H1 (cell line): ENCODE measurements at regions not wholly inside any gene's neighbourhood (a gene's known extent, or its start where the extent isn't known, plus 50 kb on each side); places are given as distances from the start of the nearest gene placed in this dataset.

Experiments used
- CTCF ChIA-PET: fragments of 300-600 bp; sonication (Branson Sonifier 250); formaldehyde crosslinking; loops from one replicate; lab custom pipeline; 2021; ENCODE audit not compliant: partially characterized antibody; lab: Charles Lee
- POLR2A ChIA-PET: fragments of 300-600 bp; sonication (Branson Sonifier 250); formaldehyde crosslinking; loops from one replicate; lab custom pipeline; 2021; ENCODE audit warnings: inconsistent platforms; ENCODE audit not compliant: partially characterized antibody; lab: Charles Lee
- DNase-seq, 2 experiments: peaks; one replicate each; pipeline versions ENCODE4 v3.0.0 to v3.0.0-alpha.2; 2010 to 2022; ENCODE audit warnings: low spot score in 2 of 2, low read depth in 1 of 2, mixed read lengths in 1 of 2
- FAIRE-seq: peaks from 2 replicates; lab custom pipeline; 2011; peaks lifted over from hg19 to GRCh38; lab: Jason Lieb, UNC
- H2AFZ ChIP-seq: 2 replicates; pipeline ENCODE4 v1.8.1; 2012; ENCODE audit warnings: low read length, inconsistent platforms
- H2AK5ac ChIP-seq: 2 replicates; pipeline ENCODE4 v1.6.1; 2013; ENCODE audit warnings: low read depth, low read length
- H2BK120ac ChIP-seq: replicated peaks from 2 replicates; pipeline ENCODE3; 2013; ENCODE audit warnings: low read depth, low read length, inconsistent platforms
- H2BK12ac ChIP-seq: 2 replicates; pipeline ENCODE4 v1.6.1; 2013; ENCODE audit warnings: low read depth, low read length
- H2BK15ac ChIP-seq: 2 replicates; pipeline ENCODE4 v1.6.1; 2013; ENCODE audit warnings: low read length
- H2BK20ac ChIP-seq: 2 replicates; pipeline ENCODE4 v1.6.1; 2013; ENCODE audit warnings: low read length
- H2BK5ac ChIP-seq: 2 replicates; pipeline ENCODE4 v1.6.1; 2013; ENCODE audit warnings: low read depth, low read length
- H3K14ac ChIP-seq: 2 replicates; pipeline ENCODE4 v1.6.1; 2013; ENCODE audit warnings: inconsistent platforms; ENCODE audit not compliant: insufficient read length
- H3K18ac ChIP-seq: 2 replicates; pipeline ENCODE4 v1.6.1; 2013; ENCODE audit warnings: low read length; ENCODE audit errors: extremely low read depth
- H3K23ac ChIP-seq: 2 replicates; pipeline ENCODE4 v1.6.1; 2013; ENCODE audit warnings: inconsistent platforms; ENCODE audit not compliant: insufficient read length
- H3K23me2 ChIP-seq: 2 replicates; pipeline ENCODE4 v1.6.1; 2013; ENCODE audit warnings: low read depth, low read length
- H3K27ac ChIP-seq: 2 replicates; pipeline ENCODE4 v1.6.1; 2011; ENCODE audit warnings: low read depth, low read length, inconsistent platforms
- H3K27me3 ChIP-seq, 4 experiments: replicated peaks in 1 of 4; 1 replicate in 1 of 4; 2 replicates in 3 of 4; pipeline versions ENCODE4 v1.6.1 to v1.8.1; 2011 to 2013; ENCODE audit warnings: low read length in 3 of 4, mild to moderate bottlenecking in 3 of 4, inconsistent platforms in 2 of 4, mixed read lengths in 2 of 4, moderate library complexity in 1 of 4; ENCODE audit not compliant: control insufficient read depth in 3 of 4, insufficient read depth in 3 of 4; ENCODE audit errors: extremely low read depth in 1 of 4
- H3K36me3 ChIP-seq, 4 experiments: 2 replicates each; pipeline versions ENCODE4 v1.6.1 to v1.8.1; 2011 to 2013; ENCODE audit warnings: mild to moderate bottlenecking in 4 of 4, low read length in 3 of 4, moderate library complexity in 2 of 4, control low read depth in 1 of 4, inconsistent platforms in 1 of 4; ENCODE audit not compliant: insufficient read depth in 4 of 4, control insufficient read depth in 2 of 4
- H3K4ac ChIP-seq: replicated peaks from 2 replicates; pipeline ENCODE3; 2013; ENCODE audit warnings: low read length, low read depth, mixed read lengths, inconsistent platforms; ENCODE audit not compliant: insufficient read length
- H3K4me1 ChIP-seq, 4 experiments: replicated peaks in 1 of 4; 1 replicate in 1 of 4; 2 replicates in 3 of 4; pipeline versions ENCODE4 v1.6.1 to v1.8.1; 2011 to 2013; ENCODE audit warnings: low read length in 3 of 4, inconsistent platforms in 2 of 4, mixed read lengths in 1 of 4; ENCODE audit not compliant: insufficient read depth in 4 of 4, control insufficient read depth in 3 of 4
- H3K4me2 ChIP-seq, 2 experiments: 2 replicates each; pipeline versions ENCODE4 v1.6.1 to v1.8.1; 2011 to 2013; ENCODE audit warnings: low read depth in 2 of 2, low read length in 2 of 2, control low read depth in 1 of 2, inconsistent platforms in 1 of 2, mild to moderate bottlenecking in 1 of 2; ENCODE audit not compliant: insufficient read depth in 1 of 2
- H3K4me3 ChIP-seq, 4 experiments: fragments of 200-600, 300-600 bp in 1 of 4; sonication (generic), shearing (Covaris generic), sonication (Bioruptor Twin) in 1 of 4; 2 replicates each; pipeline versions ENCODE4 v1.5.1 to v1.8.1; 2011 to 2016; ENCODE audit warnings: low read length in 4 of 4, low read depth in 3 of 4, control low read depth in 2 of 4, inconsistent platforms in 2 of 4, mild to moderate bottlenecking in 2 of 4, mixed read lengths in 1 of 4, moderate library complexity in 1 of 4; ENCODE audit not compliant: insufficient read depth in 2 of 4; ENCODE audit errors: extremely low read depth in 1 of 4
- H3K56ac ChIP-seq: replicated peaks from 2 replicates; pipeline ENCODE3; 2013; ENCODE audit warnings: low read depth, mild to moderate bottlenecking, mixed read lengths, low read length, inconsistent platforms; ENCODE audit not compliant: insufficient read length
- H3K79me1 ChIP-seq: 2 replicates; pipeline ENCODE4 v1.6.1; 2013; ENCODE audit warnings: low read depth, low read length, control low read depth
- H3K79me2 ChIP-seq, 2 experiments: 2 replicates each; pipeline versions ENCODE4 v1.6.1 to v1.8.1; 2012 to 2013; ENCODE audit warnings: low read length in 2 of 2, mild to moderate bottlenecking in 2 of 2, inconsistent platforms in 1 of 2; ENCODE audit not compliant: insufficient read depth in 2 of 2, control insufficient read depth in 1 of 2
- H3K9ac ChIP-seq, 4 experiments: replicated peaks in 1 of 4; 1 replicate in 1 of 4; 2 replicates in 3 of 4; pipeline versions ENCODE4 v1.6.1 to v1.8.1; 2011 to 2013; ENCODE audit warnings: low read depth in 3 of 4, low read length in 3 of 4, control low read depth in 2 of 4, mild to moderate bottlenecking in 2 of 4, moderate library complexity in 2 of 4, inconsistent platforms in 1 of 4; ENCODE audit errors: extremely low read depth in 1 of 4
- H3K9me3 ChIP-seq, 2 experiments: 2 replicates each; pipeline versions ENCODE4 v1.6.1 to v1.8.1; 2012 to 2013; ENCODE audit warnings: mild to moderate bottlenecking in 2 of 2, moderate library complexity in 2 of 2, control low read depth in 1 of 2, inconsistent platforms in 1 of 2, low read depth in 1 of 2, low read length in 1 of 2, mixed read lengths in 1 of 2; ENCODE audit not compliant: insufficient read depth in 2 of 2
- H4K20me1 ChIP-seq, 2 experiments: replicated peaks in 1 of 2; 2 replicates each; pipeline versions ENCODE3 to v1.8.1; 2011 to 2013; ENCODE audit warnings: inconsistent platforms in 2 of 2, low read length in 2 of 2, mild to moderate bottlenecking in 1 of 2; ENCODE audit not compliant: insufficient read depth in 2 of 2, control insufficient read depth in 1 of 2
- H4K5ac ChIP-seq: 2 replicates; pipeline ENCODE4 v1.6.1; 2013; ENCODE audit warnings: low read length, low read depth, mixed read lengths, inconsistent platforms; ENCODE audit not compliant: insufficient read length
- H4K8ac ChIP-seq: 2 replicates; pipeline ENCODE4 v1.8.0; 2013; ENCODE audit warnings: mild to moderate bottlenecking, moderate library complexity, low read length, inconsistent platforms; ENCODE audit not compliant: insufficient read depth; ENCODE audit errors: extremely low read depth
- H4K91ac ChIP-seq: replicated peaks from 2 replicates; pipeline ENCODE3; 2013; ENCODE audit warnings: low read length, mixed read lengths, inconsistent platforms; ENCODE audit not compliant: insufficient read length
- FOSL1 ChIP-seq: IDR thresholded peaks from 2 replicates; pipeline ENCODE4 v1.6.1; 2011; ENCODE audit warnings: mild to moderate bottlenecking, low read depth, low read length, moderate library complexity; ENCODE audit not compliant: insufficient read depth
- RAD21 ChIP-seq, 2 experiments: IDR thresholded peaks in 1 of 2; conservative IDR thresholded peaks in 1 of 2; 2 replicates each; pipeline ENCODE4 v1.6.1; 2011; ENCODE audit warnings: low read depth in 2 of 2, low read length in 2 of 2, improper control_type of control experiment in 1 of 2, inconsistent platforms in 1 of 2, mild to moderate bottlenecking in 1 of 2, moderate library complexity in 1 of 2
- WGBS, 2 experiments: shearing (Covaris generic) in 1 of 2; methylation state at CpG; one replicate each; pipeline versions ENCODE4 v1.1.6 to v1.1.7; 2013 to 2015; ENCODE audit warnings: low lambda C conversion rate in 2 of 2, mixed read lengths in 2 of 2, inconsistent platforms in 1 of 2, low coverage in 1 of 2, missing lambda C conversion rate in 1 of 2; ENCODE audit not compliant: insufficient replicate concordance in 2 of 2, insufficient coverage in 1 of 2, insufficient read length in 1 of 2; ENCODE audit errors: extremely low coverage in 1 of 2, missing lambda C conversion rate in 1 of 2; 5-methylcytosine and 5-hydroxymethylcytosine counted together
- TF ChIP-seq, protein P1 (sequence below), 3 experiments: IDR thresholded peaks; 1 replicate in 2 of 3; 2 replicates in 1 of 3; pipeline versions ENCODE4 v1.5.1 to v1.6.1; 2011; ENCODE audit warnings: low read length in 3 of 3, mild to moderate bottlenecking in 3 of 3, inconsistent platforms in 2 of 3, low read depth in 1 of 3, moderate library complexity in 1 of 3; ENCODE audit not compliant: insufficient read depth in 1 of 3; ENCODE audit errors: control extremely low read depth in 1 of 3

DNA sequence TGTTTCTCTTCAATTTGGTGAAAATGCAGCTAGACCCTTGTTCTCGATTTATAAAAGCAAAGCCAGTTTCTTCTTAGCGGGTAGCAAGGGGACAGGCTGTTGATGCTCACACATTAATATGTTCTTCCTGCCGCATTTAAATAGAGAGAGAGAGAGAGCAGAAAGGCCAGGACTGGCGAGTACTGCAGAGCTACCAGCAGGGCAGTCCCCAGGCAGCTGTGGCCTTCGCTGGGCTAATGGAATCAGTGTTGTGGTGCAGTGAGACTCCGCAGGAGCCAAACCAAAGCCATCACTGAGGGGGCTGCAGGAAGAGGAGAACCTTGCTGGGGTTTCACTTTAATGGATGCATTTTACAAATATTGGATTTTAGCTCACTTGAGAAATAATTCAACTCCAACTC, 223.6 kb downstream of the ACTR3 start:
- Histone ChIP-seq H3K79me2 (no peaks in the 10 kb centered on the region), H2BK15ac (no peak overlapping the region), H3K23me2 (no peaks in the 10 kb centered on the region), H4K5ac (no peak overlapping the region), H2BK12ac (no peak overlapping the region), H3K4me1 (peaks cover 2 to 10% (median 7%) of the 10 kb centered on the region in 4 experiments; a peak in 6 of 7 replicates), H3K79me1 (no peaks in the 10 kb centered on the region), H4K91ac (no peak overlapping the region), H4K8ac (no peak overlapping the region), H2BK5ac (no peak overlapping the region), H3K36me3 (no peaks in the 10 kb centered on the region), H3K23ac (no peak overlapping the region), H3K4ac (no peak overlapping the region), H3K9me3 (no peaks in the 10 kb centered on the region), H3K56ac (no peak overlapping the region), H2AK5ac (no peak overlapping the region), H3K4me2 (no peak overlapping the region), H3K4me3 (no peak overlapping the region), H4K20me1 (no peaks in the 10 kb centered on the region), H3K27ac (no peak overlapping the region), H3K14ac (no peak overlapping the region), H3K9ac (no peak overlapping the region), H2AFZ (no peak overlapping the region; the same call in 1 of the 2 replicates), H3K18ac (no peak overlapping the region), H3K27me3 (no peaks in the 10 kb centered on the region), H2BK120ac (no peak overlapping the region), H2BK20ac (no peak overlapping the region)
- DNase-seq (no peak), FAIRE-seq (no peak)
- ChIA-PET POLR2A (no interaction called here), CTCF (interaction anchor here (0.7 kb wide), 1 partner anchor 134 kb away, joined by 3 read pairs; no protein-coding TSS in a partner anchor)
- WGBS, 2 experiments, result 73% methylated on average over 6 of the region's 6 CpGs; no CpG with 5 or more reads in 1 of the 2 experiments
- TF ChIP-seq FOSL1 (no peak), RAD21 (IDR thresholded peaks at IDR 0.05 in 1 of 2, conservative IDR thresholded peaks at IDR 0.05 in 1 of 2; ENCODE audit: low read depth in 2 of 2, low read length in 2 of 2) (peak in 1 of 2 experiments; percentile 21; a peak in 2 of 4 replicates)
- TF ChIP-seq, protein P1, sequence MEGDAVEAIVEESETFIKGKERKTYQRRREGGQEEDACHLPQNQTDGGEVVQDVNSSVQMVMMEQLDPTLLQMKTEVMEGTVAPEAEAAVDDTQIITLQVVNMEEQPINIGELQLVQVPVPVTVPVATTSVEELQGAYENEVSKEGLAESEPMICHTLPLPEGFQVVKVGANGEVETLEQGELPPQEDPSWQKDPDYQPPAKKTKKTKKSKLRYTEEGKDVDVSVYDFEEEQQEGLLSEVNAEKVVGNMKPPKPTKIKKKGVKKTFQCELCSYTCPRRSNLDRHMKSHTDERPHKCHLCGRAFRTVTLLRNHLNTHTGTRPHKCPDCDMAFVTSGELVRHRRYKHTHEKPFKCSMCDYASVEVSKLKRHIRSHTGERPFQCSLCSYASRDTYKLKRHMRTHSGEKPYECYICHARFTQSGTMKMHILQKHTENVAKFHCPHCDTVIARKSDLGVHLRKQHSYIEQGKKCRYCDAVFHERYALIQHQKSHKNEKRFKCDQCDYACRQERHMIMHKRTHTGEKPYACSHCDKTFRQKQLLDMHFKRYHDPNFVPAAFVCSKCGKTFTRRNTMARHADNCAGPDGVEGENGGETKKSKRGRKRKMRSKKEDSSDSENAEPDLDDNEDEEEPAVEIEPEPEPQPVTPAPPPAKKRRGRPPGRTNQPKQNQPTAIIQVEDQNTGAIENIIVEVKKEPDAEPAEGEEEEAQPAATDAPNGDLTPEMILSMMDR (IDR thresholded peaks at IDR 0.05; ENCODE audit: control extremely low read depth in 1 of 3, insufficient read depth in 1 of 3, low read depth in 1 of 3, low read length in 3 of 3), result peak in 2 of 3 experiments; percentile 26 to 29; a peak in 2 of 4 replicates
